PC-3 (cell line): ENCODE measurements at regions not wholly inside any gene's neighbourhood (a gene's known extent, or its start where the extent isn't known, plus 50 kb on each side); places are given as distances from the start of the nearest gene placed in this dataset.

Experiments
- ATAC-seq: fragments of 200-7000 bp; cut with Tn5 transposase; 2 replicates; pipeline ENCODE4 v1.9.1; 2020; ENCODE audit warnings: mild to moderate bottlenecking, moderate library complexity
- BruUV-seq: library from RNA; stranded (reverse); fragments of 400-500 nt; replicated peaks from 2 replicates; lab custom pipeline; 2021; lab: Mats Ljungman, UMichigan
- CTCF ChIA-PET: fragments of 300-600 bp; sonication (Branson Sonifier 250); formaldehyde crosslinking; loops from one replicate; lab custom pipeline; 2022; ENCODE audit warnings: antibody characterized with exemption; lab: Charles Lee
- POLR2A ChIA-PET: fragments of 300-600 bp; sonication (Branson Sonifier 250); formaldehyde crosslinking; loops from one replicate; lab custom pipeline; 2022; ENCODE audit warnings: antibody characterized with exemption; ENCODE audit not compliant: unreplicated experiment; lab: Charles Lee
- DNase-seq: peaks from one replicate; pipeline ENCODE4 v3.0.0-alpha.2; 2015
- H2AFZ ChIP-seq: fragments of 300-600 bp; sonication (generic); 2 replicates; pipeline ENCODE4 v1.6.0; 2016; ENCODE audit warnings: antibody characterized with exemption, low read length
- H3F3A ChIP-seq: fragments of 300-600 bp; sonication (generic); one replicate; pipeline ENCODE4 v1.6.0; 2017; ENCODE audit warnings: antibody characterized with exemption, low read length, control low read depth, mild to moderate bottlenecking; ENCODE audit not compliant: unreplicated experiment
- H3K27ac ChIP-seq: fragments of 300-600 bp; sonication (generic); 2 replicates; pipeline ENCODE4 v1.5.1; 2016; ENCODE audit warnings: mild to moderate bottlenecking, low read length
- H3K27me3 ChIP-seq: fragments of 300-600 bp; sonication (generic); 2 replicates; pipeline ENCODE4 v1.6.1; 2016; ENCODE audit warnings: low read length, mixed read lengths
- H3K36me3 ChIP-seq: fragments of 300-600 bp; sonication (generic); 2 replicates; pipeline ENCODE4 v1.6.1; 2016; ENCODE audit warnings: low read depth, mixed run types, low read length, mixed read lengths
- H3K4me1 ChIP-seq: fragments of 300-600 bp; sonication (generic); 2 replicates; pipeline ENCODE4 v1.5.1; 2016; ENCODE audit warnings: low read length; ENCODE audit not compliant: insufficient read depth
- H3K4me2 ChIP-seq: fragments of 300-600 bp; sonication (generic); 2 replicates; pipeline ENCODE4 v1.6.0; 2016; ENCODE audit warnings: low read length
- H3K4me3 ChIP-seq: fragments of 300-600 bp; sonication (generic); 2 replicates; pipeline ENCODE4 v1.5.1; 2016; ENCODE audit warnings: mild to moderate bottlenecking, low read length, mixed read lengths
- H3K79me2 ChIP-seq: fragments of 300-600 bp; sonication (generic); 2 replicates; pipeline ENCODE4 v1.6.1; 2017; ENCODE audit warnings: low read length, mixed read lengths
- H3K9ac ChIP-seq: fragments of 300-600 bp; sonication (generic); 2 replicates; pipeline ENCODE4 v1.6.0; 2016; ENCODE audit warnings: mild to moderate bottlenecking, low read length
- H3K9me2 ChIP-seq: fragments of 300-600 bp; sonication (generic); replicated peaks from 2 replicates; pipeline ENCODE4 v1.6.1; 2016; ENCODE audit warnings: mixed run types, low read length, mixed read lengths
- H3K9me3 ChIP-seq: fragments of 300-600 bp; sonication (generic); 2 replicates; pipeline ENCODE4 v1.6.1; 2016; ENCODE audit warnings: low read length, mixed read lengths
- H4K20me1 ChIP-seq: fragments of 300-600 bp; sonication (generic); 2 replicates; pipeline ENCODE4 v1.6.1; 2016; ENCODE audit warnings: low read length, mixed read lengths
- CTCF ChIP-seq: fragments of 300-600 bp; sonication (generic); conservative IDR thresholded peaks from 2 replicates; pipeline ENCODE4 v1.5.1; 2017; ENCODE audit warnings: antibody characterized with exemption, low read depth, mild to moderate bottlenecking, low read length
- EZH2 ChIP-seq: fragments of 300-600 bp; sonication (generic); IDR thresholded peaks from one replicate; pipeline ENCODE4 v1.6.1; 2017; ENCODE audit warnings: antibody characterized with exemption, mild to moderate bottlenecking, low read length; ENCODE audit not compliant: unreplicated experiment
- EZH2phosphoT487 ChIP-seq: fragments of 300-600 bp; sonication (generic); IDR thresholded peaks from 2 replicates; pipeline ENCODE4 v1.6.1; 2018; ENCODE audit warnings: mild to moderate bottlenecking, antibody characterized with exemption, low read length, borderline replicate concordance
- intact Hi-C: fragments of 100-400 bp; cut with micrococcal nuclease; formaldehyde crosslinking; loops from 2 replicates; pipeline ENCODE4 v1.9.0; 2023

- ChIA-PET POLR2A (no interaction called here), CTCF (no interaction called here)
- Histone ChIP-seq H3K9ac (peak overlapping the region; percentile 62; the same call in 1 of the 2 replicates), H3K4me3 (no peak overlapping the region), H3K79me2 (no peaks in the 10 kb centered on the region), H3K4me2 (no peak overlapping the region), H4K20me1 (no peaks in the 10 kb centered on the region), H3K4me1 (peaks cover 49% of the 10 kb centered on the region), H3K27ac (peak overlapping the region; percentile 89), H2AFZ (no peak overlapping the region), H3K36me3 (no peaks in the 10 kb centered on the region), H3F3A (no peaks in the 10 kb centered on the region), H3K27me3 (no peaks in the 10 kb centered on the region), H3K9me2 (no peaks in the 10 kb centered on the region), H3K9me3 (no peaks in the 10 kb centered on the region)
- intact Hi-C loops: no loop called here
- no peak for TF ChIP-seq CTCF
- TF ChIP-seq EZH2phosphoT487: no peak
- no peak for TF ChIP-seq EZH2
- ATAC-seq (no peak), DNase-seq (no peak)
- no TSS peak for BruUV-seq
Observed at GRCh38 chr11:130783323-130783722, 133.0 kb downstream of the SNX19 start.

GRCh38 chr11:130785380-130786116 is 130.7 kb downstream of the SNX19 start:
- Histone ChIP-seq H3K9me2 (no peaks in the 10 kb centered on the region), H3K4me1 (peaks cover 54% of the 10 kb centered on the region), H3K79me2 (no peaks in the 10 kb centered on the region), H2AFZ (no peak overlapping the region), H3K9ac (no peak overlapping the region), H3K4me2 (no peak overlapping the region), H3K36me3 (no peaks in the 10 kb centered on the region), H3K4me3 (no peak overlapping the region), H3F3A (no peaks in the 10 kb centered on the region), H3K9me3 (no peaks in the 10 kb centered on the region; the same call in 1 of the 2 replicates), H4K20me1 (no peaks in the 10 kb centered on the region), H3K27me3 (no peaks in the 10 kb centered on the region), H3K27ac (no peak overlapping the region)
- DNase-seq (peak; percentile 29), ATAC-seq (no peak)
- ChIA-PET POLR2A (no interaction called here), CTCF (no interaction called here)
- intact Hi-C loops: no loop called here
- BruUV-seq: no TSS peak
- no peak for TF ChIP-seq EZH2phosphoT487
- TF ChIP-seq CTCF: no peak
- TF ChIP-seq EZH2: no peak

GRCh38 chr11:130786586-130786985 is 129.7 kb downstream of the SNX19 start:
- POLR2A ChIA-PET: interaction anchor here (0.5 to 0.7 kb wide), 2 partner anchors 14 to 152 kb away, joined by 3 to 4 read pairs; no protein-coding TSS in a partner anchor
- ATAC-seq (no peak), DNase-seq (no peak)
- H3K9me2 ChIP-seq: no peaks in the 10 kb centered on the region
- 0 out of 2 replicates have a peak overlapping the region, but pooled peaks have one; percentile 0 for H3K4me2 ChIP-seq
- peak overlapping the region; percentile 55; the same call in 1 of the 2 replicates for H2AFZ ChIP-seq
- no TSS peak for BruUV-seq
- TF ChIP-seq EZH2phosphoT487 (no peak), EZH2 (no peak)
- H3K4me1 ChIP-seq: peaks cover 46% of the 10 kb centered on the region
- no peaks in the 10 kb centered on the region for H3K79me2 ChIP-seq
- H3K36me3 ChIP-seq: no peaks in the 10 kb centered on the region
- no peaks in the 10 kb centered on the region for H3K27me3 ChIP-seq
- intact Hi-C loops: no loop called here
- no peaks in the 10 kb centered on the region; the same call in 1 of the 2 replicates for H3K9me3 ChIP-seq
- H3F3A ChIP-seq: no peaks in the 10 kb centered on the region
- H3K9ac ChIP-seq: no peak overlapping the region
- H3K27ac ChIP-seq: peak overlapping the region; percentile 64
- H3K4me3 ChIP-seq: no peak overlapping the region
- H4K20me1 ChIP-seq: no peaks in the 10 kb centered on the region
- CTCF ChIA-PET: no interaction called here
